Upper lobe of left lung (tissue), 6 donors: ENCODE measurements at regions not wholly inside any gene's neighbourhood (a gene's known extent, or its start where the extent isn't known, plus 50 kb on each side); places are given as distances from the start of the nearest gene placed in this dataset.

Source experiments
- ATAC-seq, 2 donors: fragments of 200-7000 bp; cut with Tn5 transposase; one replicate each; pipeline ENCODE4 v1.9.1; 2022; ENCODE audit warnings: mild to moderate bottlenecking in 2 of 2, moderate library complexity in 2 of 2; ENCODE audit not compliant: low FRiP score in 2 of 2
- DNase-seq, 2 donors: peaks; one replicate each; pipeline ENCODE4 v3.0.0-alpha.2; 2019 to 2020
- H3K27ac ChIP-seq, 4 donors: fragments of 200-600 bp; sonication (generic); one replicate each; pipeline ENCODE4 v1.5.1; 2016 to 2019
- H3K27me3 ChIP-seq, 4 donors: fragments of 200-600 bp; sonication (generic); one replicate each; pipeline ENCODE4 v1.5.1; 2017 to 2019
- H3K36me3 ChIP-seq, 4 donors: fragments of 200-600 bp; sonication (generic); one replicate each; pipeline ENCODE4 v1.5.1; 2016 to 2019
- H3K4me1 ChIP-seq, 4 donors: fragments of 200-600 bp; sonication (generic); one replicate each; pipeline ENCODE4 v1.5.1; 2018 to 2019
- H3K4me3 ChIP-seq, 4 donors: fragments of 200-600 bp; sonication (generic); one replicate each; pipeline ENCODE4 v1.5.1; 2017 to 2019; ENCODE audit warnings: mild to moderate bottlenecking in 2 of 4, moderate library complexity in 1 of 4
- H3K9me3 ChIP-seq, 4 donors: fragments of 200-600 bp; sonication (generic); one replicate each; pipeline ENCODE4 v1.5.1; 2018 to 2019
- CTCF ChIP-seq, 6 experiments: fragments of 450-650 bp in 4 of 6; fragments of 200-600 bp in 2 of 6; sonication (generic) in 2 of 6; IDR thresholded peaks; one replicate each; pipeline ENCODE4 v1.5.1; 2016 to 2019; ENCODE audit warnings: antibody characterized with exemption in 6 of 6
- EP300 ChIP-seq, 4 donors: sonication (generic); formaldehyde crosslinking; IDR thresholded peaks; one replicate each; pipeline ENCODE4 v1.5.1; 2017; ENCODE audit warnings: antibody characterized with exemption in 4 of 4, control low read depth in 2 of 4
- POLR2A ChIP-seq, 4 donors: fragments of 450-650 bp; IDR thresholded peaks; one replicate each; pipeline ENCODE4 v1.5.1; 2016 to 2017; ENCODE audit warnings: antibody characterized with exemption in 4 of 4, mild to moderate bottlenecking in 2 of 4
- POLR2AphosphoS5 ChIP-seq, 2 donors: sonication (generic); formaldehyde crosslinking; IDR thresholded peaks; one replicate each; pipeline ENCODE4 v1.5.1; 2017; ENCODE audit warnings: antibody characterized with exemption in 2 of 2
- WGBS, 2 donors: methylation state at CpG; one replicate each; pipeline ENCODE4 v1.1.5; 2017 to 2018; 5-methylcytosine and 5-hydroxymethylcytosine counted together
- donor health status: DM: no; HTN: no; CAD: no; lungs with moderate emphysema.
- donor health status: DM: no; HTN: yes; CAD: no; lungs with severe emphysema.

DNA sequence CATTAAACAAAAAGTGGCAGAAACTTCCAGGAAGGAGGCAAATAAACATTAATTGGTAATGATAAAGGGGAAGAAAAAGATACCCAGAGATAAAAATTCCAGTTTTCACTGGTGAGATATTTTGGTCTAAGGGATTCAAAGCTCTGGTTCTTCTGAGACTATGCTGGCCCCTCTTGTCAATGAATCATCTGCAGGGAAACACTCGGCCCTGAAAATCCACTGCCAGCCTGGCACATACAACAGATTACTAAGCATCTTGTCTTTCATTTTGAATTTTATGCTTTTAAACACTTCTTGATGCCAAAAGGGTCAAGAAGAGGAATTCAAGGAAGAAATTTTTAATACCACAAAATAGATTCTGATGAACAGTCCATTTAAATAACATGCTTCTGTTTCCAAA is 1603.8 kb upstream of the ZEB2 start:
- Histone ChIP-seq H3K27ac (no peak overlapping the region), H3K4me1 (no peaks in the 10 kb centered on the region), H3K36me3 (no peaks in the 10 kb centered on the region), H3K27me3 (no peaks in the 10 kb centered on the region), H3K9me3 (no peaks in the 10 kb centered on the region), H3K4me3 (no peak overlapping the region)
- TF ChIP-seq CTCF (IDR thresholded peaks at IDR 0.05) (no peak), POLR2AphosphoS5 (IDR thresholded peaks at IDR 0.05) (no peak), EP300 (IDR thresholded peaks at IDR 0.05) (no peak), POLR2A (IDR thresholded peaks at IDR 0.05) (no peak)
- 60 to 69% methylated on average over 1 of the region's 1 CpG for WGBS, 2 donors
- ATAC-seq, result no peak
- DNase-seq, result no peak

DNA sequence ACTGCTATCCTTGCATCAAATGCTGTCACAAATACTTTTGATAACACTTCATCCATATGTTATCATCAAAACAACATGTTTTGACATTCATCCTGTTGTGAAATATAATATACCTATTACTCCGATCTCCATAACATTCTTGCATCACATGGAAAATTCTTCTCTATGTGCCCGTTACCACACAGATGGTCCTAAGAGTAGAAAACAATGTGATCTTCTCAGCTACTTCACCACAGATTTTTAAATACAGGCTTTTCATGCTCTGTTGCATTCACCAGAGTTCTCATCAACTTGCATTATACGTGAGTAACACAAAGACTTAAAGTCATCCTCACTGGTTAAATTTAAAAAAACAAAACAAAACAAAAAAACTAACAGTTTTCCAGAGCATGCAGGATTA is 1603.3 kb upstream of the ZEB2 start:
- DNase-seq, result no peak
- Histone ChIP-seq H3K4me3 (no peak overlapping the region), H3K27me3 (no peaks in the 10 kb centered on the region), H3K36me3 (no peaks in the 10 kb centered on the region), H3K27ac (no peak overlapping the region), H3K9me3 (no peaks in the 10 kb centered on the region), H3K4me1 (no peaks in the 10 kb centered on the region)
- no peak for ATAC-seq
- WGBS, 2 donors, result 82 to 85% methylated on average over 3 of the region's 3 CpGs
- TF ChIP-seq CTCF (IDR thresholded peaks at IDR 0.05) (no peak), EP300 (IDR thresholded peaks at IDR 0.05) (no peak), POLR2A (IDR thresholded peaks at IDR 0.05) (no peak), POLR2AphosphoS5 (IDR thresholded peaks at IDR 0.05) (no peak)

DNA sequence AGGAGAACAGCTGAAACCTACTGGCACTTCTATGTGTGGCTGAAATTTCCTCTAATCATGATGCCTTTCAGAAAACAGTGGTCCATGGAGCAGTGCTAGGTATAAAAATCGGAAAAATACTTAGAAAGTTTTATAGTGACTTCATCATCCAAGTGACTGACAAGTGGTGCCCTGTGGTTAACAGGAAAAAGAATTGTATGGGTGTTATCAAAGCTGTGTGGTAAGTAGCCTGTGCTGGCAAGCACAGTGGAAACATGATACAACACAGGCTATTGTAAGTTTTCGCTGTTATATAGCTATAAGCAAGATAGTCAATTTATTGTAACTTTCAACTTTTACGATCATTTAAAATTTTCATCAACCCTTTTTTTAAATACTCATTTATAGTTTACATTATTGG is 1599.7 kb upstream of the ZEB2 start:
- no peak overlapping the region for H3K27ac ChIP-seq

GRCh38 chr2:146108993-146109392 is 1589.1 kb upstream of the ZEB2 start:
- Histone ChIP-seq H3K36me3 (no peaks in the 10 kb centered on the region), H3K27ac (no peak overlapping the region), H3K27me3 (no peaks in the 10 kb centered on the region), H3K9me3 (no peaks in the 10 kb centered on the region), H3K4me3 (no peak overlapping the region), H3K4me1 (no peaks in the 10 kb centered on the region)
- 67% methylated on average over 3 of the region's 3 CpGs; no CpG with 5 or more reads in 1 of the 2 donors for WGBS, 2 donors
- TF ChIP-seq POLR2A (IDR thresholded peaks at IDR 0.05) (no peak), POLR2AphosphoS5 (IDR thresholded peaks at IDR 0.05) (no peak), CTCF (IDR thresholded peaks at IDR 0.05) (no peak), EP300 (IDR thresholded peaks at IDR 0.05) (no peak)
- DNase-seq (no peak), ATAC-seq (no peak)

More for the DNA sequence above, 1599.7 kb upstream of the ZEB2 start:
- no peaks in the 10 kb centered on the region for H3K4me1 ChIP-seq
- DNase-seq (no peak), ATAC-seq (no peak)
- TF ChIP-seq POLR2AphosphoS5 (IDR thresholded peaks at IDR 0.05) (no peak), CTCF (IDR thresholded peaks at IDR 0.05) (no peak), EP300 (IDR thresholded peaks at IDR 0.05) (no peak), POLR2A (IDR thresholded peaks at IDR 0.05) (no peak)
- no peak overlapping the region for H3K4me3 ChIP-seq
- no peaks in the 10 kb centered on the region for H3K9me3 ChIP-seq
- no peaks in the 10 kb centered on the region for H3K36me3 ChIP-seq
- no peaks in the 10 kb centered on the region for H3K27me3 ChIP-seq
- 83 to 88% methylated on average over 3 of the region's 3 CpGs for WGBS, 2 donors

DNA sequence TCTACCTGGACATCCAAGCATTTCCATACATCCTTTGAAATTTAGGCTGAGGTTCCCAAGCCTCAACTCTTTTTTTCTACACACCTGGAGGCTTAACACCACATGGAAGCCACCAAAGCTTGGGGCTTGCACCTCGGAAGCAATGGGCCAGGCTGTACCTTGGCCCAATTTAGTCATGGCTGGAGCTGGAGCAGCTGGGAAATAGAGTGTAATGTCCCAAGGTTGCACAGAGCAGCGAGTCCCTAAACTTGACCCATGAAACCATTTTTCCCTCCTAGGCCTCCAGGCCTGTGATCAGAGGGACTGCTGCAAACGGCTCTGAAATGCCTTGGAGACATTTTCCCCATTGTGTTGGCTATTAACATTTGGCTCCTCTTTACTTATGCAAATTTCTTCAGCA is 1574.3 kb upstream of the ZEB2 start:
- DNase-seq (no peak), ATAC-seq (no peak)
- Histone ChIP-seq H3K27ac (no peak overlapping the region), H3K4me1 (no peaks in the 10 kb centered on the region), H3K36me3 (no peaks in the 10 kb centered on the region), H3K9me3 (peaks cover 6 to 24% (median 11%) of the 10 kb centered on the region in 4 donors), H3K4me3 (no peak overlapping the region), H3K27me3 (no peaks in the 10 kb centered on the region)
- TF ChIP-seq POLR2AphosphoS5 (IDR thresholded peaks at IDR 0.05), result no peak
- no peak for TF ChIP-seq EP300 (IDR thresholded peaks at IDR 0.05)
- no peak for TF ChIP-seq CTCF (IDR thresholded peaks at IDR 0.05)
- no peak for TF ChIP-seq POLR2A (IDR thresholded peaks at IDR 0.05)
- WGBS, 2 donors, result 67 to 87% methylated on average over 3 of the region's 3 CpGs
